Lower leg skin (tissue), 4 donors: ENCODE measurements at regions not wholly inside any gene's neighbourhood (a gene's known extent, or its start where the extent isn't known, plus 50 kb on each side); places are given as distances from the start of the nearest gene placed in this dataset.

Experiments
- DNase-seq, 2 donors: peaks; one replicate each; pipeline ENCODE4 v3.0.0-alpha.2; 2019; ENCODE audit warnings: low spot score in 2 of 2
- H3K4me3 ChIP-seq: fragments of 200-600 bp; sonication (generic); 2 replicates; pipeline ENCODE4 v1.5.1; 2017; ENCODE audit warnings: mild to moderate bottlenecking, low read depth; ENCODE audit not compliant: poor library complexity, severe bottlenecking
- POLR2A ChIP-seq, 2 donors: fragments of 450-650 bp; IDR thresholded peaks; one replicate each; pipeline ENCODE4 v1.6.1; 2016 to 2017; ENCODE audit warnings: antibody characterized with exemption in 2 of 2, mild to moderate bottlenecking in 1 of 2, moderate library complexity in 1 of 2
- WGBS, 2 donors: methylation state at CpG; one replicate each; pipeline ENCODE4 v1.1.5; 2018; 5-methylcytosine and 5-hydroxymethylcytosine counted together
- intact Hi-C: fragments of 100-400 bp; cut with DNase I; formaldehyde crosslinking; loops from one replicate; pipeline ENCODE4 v1.15.0; 2023; ENCODE audit warnings: low total_unique reads
- TF ChIP-seq, protein P1 (sequence below), 3 donors: fragments of 450-650 bp; IDR thresholded peaks; one replicate each; pipeline ENCODE4 v1.5.1; 2016; ENCODE audit warnings: antibody characterized with exemption in 3 of 3, mild to moderate bottlenecking in 3 of 3, moderate library complexity in 2 of 3

GRCh38 chr3:159625594-159625993 is 363.0 kb upstream of the IL12A start:
- intact Hi-C loops = no loop called here

DNA sequence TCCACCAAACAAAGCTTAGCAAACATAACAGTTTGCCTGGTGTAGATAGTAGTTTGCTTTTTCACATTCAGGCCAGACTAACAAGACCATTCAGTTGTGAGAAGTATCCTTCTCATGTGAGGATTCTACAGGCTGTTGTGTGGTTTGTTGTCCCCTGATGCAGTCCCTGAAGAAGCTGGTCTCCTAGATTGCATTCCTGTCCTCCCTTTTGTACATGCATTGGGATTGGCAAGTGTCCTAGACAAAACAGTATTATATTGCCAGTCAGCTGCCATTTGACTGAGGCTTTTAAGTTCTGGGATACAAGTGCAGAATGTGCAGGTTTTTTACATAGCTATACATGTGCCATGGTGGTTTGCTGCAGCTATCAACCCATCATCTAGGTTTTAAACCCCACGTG is 362.0 kb upstream of the IL12A start:
- TF ChIP-seq POLR2A (IDR thresholded peaks at IDR 0.05) = no peak
- TF ChIP-seq, protein P1, sequence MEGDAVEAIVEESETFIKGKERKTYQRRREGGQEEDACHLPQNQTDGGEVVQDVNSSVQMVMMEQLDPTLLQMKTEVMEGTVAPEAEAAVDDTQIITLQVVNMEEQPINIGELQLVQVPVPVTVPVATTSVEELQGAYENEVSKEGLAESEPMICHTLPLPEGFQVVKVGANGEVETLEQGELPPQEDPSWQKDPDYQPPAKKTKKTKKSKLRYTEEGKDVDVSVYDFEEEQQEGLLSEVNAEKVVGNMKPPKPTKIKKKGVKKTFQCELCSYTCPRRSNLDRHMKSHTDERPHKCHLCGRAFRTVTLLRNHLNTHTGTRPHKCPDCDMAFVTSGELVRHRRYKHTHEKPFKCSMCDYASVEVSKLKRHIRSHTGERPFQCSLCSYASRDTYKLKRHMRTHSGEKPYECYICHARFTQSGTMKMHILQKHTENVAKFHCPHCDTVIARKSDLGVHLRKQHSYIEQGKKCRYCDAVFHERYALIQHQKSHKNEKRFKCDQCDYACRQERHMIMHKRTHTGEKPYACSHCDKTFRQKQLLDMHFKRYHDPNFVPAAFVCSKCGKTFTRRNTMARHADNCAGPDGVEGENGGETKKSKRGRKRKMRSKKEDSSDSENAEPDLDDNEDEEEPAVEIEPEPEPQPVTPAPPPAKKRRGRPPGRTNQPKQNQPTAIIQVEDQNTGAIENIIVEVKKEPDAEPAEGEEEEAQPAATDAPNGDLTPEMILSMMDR (IDR thresholded peaks at IDR 0.05) = no peak
- DNase-seq = no peak
- WGBS, 2 donors = 75 to 76% methylated on average over 1 of the region's 1 CpG
- intact Hi-C loops = no loop called here
- H3K4me3 ChIP-seq = no peak overlapping the region

More at GRCh38 chr3:159625594-159625993, 363.0 kb upstream of the IL12A start:
- H3K4me3 ChIP-seq = no peak overlapping the region
- WGBS, 2 donors = 86 to 92% methylated on average over 4 of the region's 4 CpGs
- no peak for DNase-seq
- no peak for TF ChIP-seq POLR2A (IDR thresholded peaks at IDR 0.05)
- TF ChIP-seq, protein P1 (IDR thresholded peaks at IDR 0.05) = no peak

DNA sequence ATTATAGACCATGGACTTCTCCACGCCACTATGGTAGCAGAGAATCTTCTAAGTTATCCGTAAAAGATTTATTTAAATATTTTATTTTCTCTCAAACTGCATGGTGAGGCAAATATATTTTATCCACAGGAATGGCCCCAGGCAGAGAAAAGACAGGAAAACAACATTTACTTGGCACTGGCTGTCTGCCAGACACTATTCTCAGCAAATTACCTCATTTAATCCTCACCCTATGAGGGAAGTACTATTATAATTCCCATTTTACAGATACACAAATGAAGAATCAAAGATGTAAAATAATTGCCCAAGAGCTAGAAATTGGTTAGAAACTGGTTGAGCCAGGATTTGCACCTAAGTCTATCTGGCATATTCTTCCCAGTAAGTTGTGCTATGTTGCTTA is 361.4 kb upstream of the IL12A start:
- TF ChIP-seq, protein P1 (IDR thresholded peaks at IDR 0.05) = no peak
- TF ChIP-seq POLR2A (IDR thresholded peaks at IDR 0.05) = no peak
- no peak for DNase-seq
- WGBS, 2 donors = 75 to 86% methylated on average over 2 of the region's 2 CpGs
- intact Hi-C loops = no loop called here
- no peak overlapping the region for H3K4me3 ChIP-seq

- TF ChIP-seq POLR2A (IDR thresholded peaks at IDR 0.05) = no peak
- TF ChIP-seq, protein P1 (IDR thresholded peaks at IDR 0.05) = no peak
- WGBS, 2 donors = 71 to 75% methylated on average over 4 of the region's 4 CpGs
- no peak for DNase-seq
- no peak overlapping the region for H3K4me3 ChIP-seq
- intact Hi-C loops = no loop called here
These were observed 361.0 kb upstream of the IL12A start for GRCh38 chr3:159627634-159628033.

GRCh38 chr3:159629329-159630084 is 359.1 kb upstream of the IL12A start:
- H3K4me3 ChIP-seq = no peak overlapping the region
- 53 to 98% methylated on average over 1 of the region's 1 CpG for WGBS, 2 donors
- TF ChIP-seq, protein P1 (IDR thresholded peaks at IDR 0.05) = no peak
- TF ChIP-seq POLR2A (IDR thresholded peaks at IDR 0.05) = no peak
- DNase-seq = no peak
- intact Hi-C loops = no loop called here

- no peak overlapping the region for H3K4me3 ChIP-seq
- no peak for TF ChIP-seq POLR2A (IDR thresholded peaks at IDR 0.05)
- TF ChIP-seq, protein P1 (IDR thresholded peaks at IDR 0.05) = no peak
- DNase-seq = no peak
- intact Hi-C loops = no loop called here
- WGBS, 2 donors = 88 to 92% methylated on average over 1 of the region's 1 CpG
These were observed 357.4 kb upstream of the IL12A start for GRCh38 chr3:159631226-159631625.
